ENCODE measurements at regions not wholly inside any gene's neighbourhood (a gene's known extent, or its start where the extent isn't known, plus 50 kb on each side); places are given as distances from the start of the nearest gene placed in this dataset.

GRCh38 chr5:60267907-60268306 lies 374.4 kb upstream of the PDE4D start:
- TF ChIP-seq CTCF (IDR thresholded peaks at IDR 0.05) (no peak), POLR2A (IDR thresholded peaks at IDR 0.05) (no peak)
